Caco-2 (cell line): ENCODE measurements at regions not wholly inside any gene's neighbourhood (a gene's known extent, or its start where the extent isn't known, plus 50 kb on each side); places are given as distances from the start of the nearest gene placed in this dataset.

Experiments
- BruUV-seq: library from RNA; stranded (reverse); fragments of 400-500 nt; replicated peaks from 2 replicates; lab custom pipeline; 2021; lab: Mats Ljungman, UMichigan
- CTCF ChIA-PET: fragments of 300-600 bp; sonication (Branson Sonifier 250); formaldehyde crosslinking; loops from one replicate; lab custom pipeline; 2022; ENCODE audit warnings: antibody characterized with exemption; lab: Charles Lee
- POLR2A ChIA-PET: fragments of 300-600 bp; sonication (Branson Sonifier 250); formaldehyde crosslinking; loops from one replicate; lab custom pipeline; 2022; ENCODE audit warnings: antibody characterized with exemption; lab: Charles Lee
- DNase-seq, 2 experiments: peaks; one replicate each; pipeline versions ENCODE4 v3.0.0 to v3.0.0-alpha.2; 2020 to 2022
- H3K27me3 ChIP-seq: replicated peaks from 2 replicates; pipeline ENCODE4 v1.6.0; 2011; ENCODE audit warnings: low read length; ENCODE audit not compliant: control insufficient read depth, insufficient read depth
- H3K36me3 ChIP-seq: 2 replicates; pipeline ENCODE4 v1.5.1; 2011; ENCODE audit warnings: low read length; ENCODE audit not compliant: control insufficient read depth, insufficient read depth
- H3K4me1 ChIP-seq: fragments of 250-450 bp; sonication (Bioruptor Pico); 2 replicates; pipeline ENCODE4 v1.5.1; 2020; ENCODE audit warnings: mild to moderate bottlenecking
- H3K4me3 ChIP-seq: 2 replicates; pipeline ENCODE4 v1.5.1; 2011; ENCODE audit warnings: low read depth, mild to moderate bottlenecking, control low read depth, low read length
- H3K9me3 ChIP-seq: fragments of 250-450 bp; sonication (Bioruptor Pico); 2 replicates; pipeline ENCODE4 v1.5.1; 2020; ENCODE audit warnings: mild to moderate bottlenecking, moderate library complexity
- H3K27ac Mint-ChIP-seq: one replicate; pipeline ENCODE4 v1.8.0; 2022; ENCODE audit warnings: mixed read lengths; ENCODE audit not compliant: unreplicated experiment
- H3K27me3 Mint-ChIP-seq: one replicate; pipeline ENCODE4 v1.8.0; 2022; ENCODE audit warnings: mixed read lengths; ENCODE audit not compliant: insufficient read depth, unreplicated experiment
- H3K36me3 Mint-ChIP-seq: one replicate; pipeline ENCODE4 v1.8.0; 2022; ENCODE audit warnings: mild to moderate bottlenecking, mixed read lengths; ENCODE audit not compliant: insufficient read depth, unreplicated experiment
- H3K4me1 Mint-ChIP-seq: one replicate; pipeline ENCODE4 v1.8.0; 2022; ENCODE audit warnings: low read depth, mixed read lengths; ENCODE audit not compliant: unreplicated experiment
- H3K4me3 Mint-ChIP-seq: one replicate; pipeline ENCODE4 v1.8.0; 2022; ENCODE audit warnings: mild to moderate bottlenecking, moderate library complexity, mixed read lengths; ENCODE audit not compliant: unreplicated experiment
- H3K9me3 Mint-ChIP-seq: one replicate; pipeline ENCODE4 v1.8.0; 2022; ENCODE audit warnings: mixed read lengths; ENCODE audit not compliant: unreplicated experiment
- intact Hi-C: fragments of 100-400 bp; cut with micrococcal nuclease; formaldehyde crosslinking; loops from one replicate; pipeline ENCODE4 v1.10.0; 2022; ENCODE audit not compliant: unreplicated experiment
- TF ChIP-seq, protein P1 (sequence below), 2 experiments: fragments of 200-600 bp in 1 of 2; IDR thresholded peaks; 1 replicate in 1 of 2; 2 replicates in 1 of 2; pipeline versions ENCODE4 v1.5.1 to v1.8.0; 2011 to 2022; ENCODE audit warnings: antibody characterized with exemption in 1 of 2, control low read depth in 1 of 2, inconsistent platforms in 1 of 2, low read depth in 1 of 2, low read length in 1 of 2, mild to moderate bottlenecking in 1 of 2, moderate library complexity in 1 of 2; ENCODE audit not compliant: insufficient read depth in 1 of 2, severe bottlenecking in 1 of 2, unreplicated experiment in 1 of 2

DNA sequence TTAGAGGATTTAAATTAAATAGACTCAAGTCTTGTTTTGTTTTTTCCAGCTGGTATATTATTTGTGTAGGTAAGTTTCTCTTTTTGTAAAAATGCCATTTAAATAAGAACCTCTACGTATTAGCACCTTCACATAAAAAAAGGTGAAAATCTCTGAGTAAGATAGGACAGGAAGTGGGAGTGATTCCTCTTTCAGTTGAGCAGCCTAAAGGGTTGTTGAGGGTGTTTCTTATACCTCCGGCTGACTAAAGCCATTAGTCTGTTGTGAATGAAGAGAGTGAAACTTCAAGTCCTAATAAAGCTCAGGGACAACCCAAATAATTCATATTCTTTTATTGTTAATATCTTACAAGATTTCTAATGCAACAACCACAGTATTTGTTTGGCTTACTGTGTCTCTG lies 188.7 kb downstream of the CHRM3 start:
- intact Hi-C loops = no loop called here
- Mint-ChIP-seq H3K27ac (no peak overlapping the region), H3K4me1 (no peaks in the 10 kb centered on the region), H3K9me3 (no peaks in the 10 kb centered on the region), H3K36me3 (no peaks in the 10 kb centered on the region), H3K27me3 (no peaks in the 10 kb centered on the region), H3K4me3 (no peak overlapping the region)
- CTCF ChIA-PET = no interaction called here
- Histone ChIP-seq H3K9me3 (no peaks in the 10 kb centered on the region), H3K4me1 (no peaks in the 10 kb centered on the region), H3K4me3 (no peak overlapping the region), H3K36me3 (no peaks in the 10 kb centered on the region), H3K27me3 (no peaks in the 10 kb centered on the region)
- DNase-seq = no peak
- BruUV-seq = no TSS peak
- POLR2A ChIA-PET = no interaction called here
- TF ChIP-seq, protein P1, sequence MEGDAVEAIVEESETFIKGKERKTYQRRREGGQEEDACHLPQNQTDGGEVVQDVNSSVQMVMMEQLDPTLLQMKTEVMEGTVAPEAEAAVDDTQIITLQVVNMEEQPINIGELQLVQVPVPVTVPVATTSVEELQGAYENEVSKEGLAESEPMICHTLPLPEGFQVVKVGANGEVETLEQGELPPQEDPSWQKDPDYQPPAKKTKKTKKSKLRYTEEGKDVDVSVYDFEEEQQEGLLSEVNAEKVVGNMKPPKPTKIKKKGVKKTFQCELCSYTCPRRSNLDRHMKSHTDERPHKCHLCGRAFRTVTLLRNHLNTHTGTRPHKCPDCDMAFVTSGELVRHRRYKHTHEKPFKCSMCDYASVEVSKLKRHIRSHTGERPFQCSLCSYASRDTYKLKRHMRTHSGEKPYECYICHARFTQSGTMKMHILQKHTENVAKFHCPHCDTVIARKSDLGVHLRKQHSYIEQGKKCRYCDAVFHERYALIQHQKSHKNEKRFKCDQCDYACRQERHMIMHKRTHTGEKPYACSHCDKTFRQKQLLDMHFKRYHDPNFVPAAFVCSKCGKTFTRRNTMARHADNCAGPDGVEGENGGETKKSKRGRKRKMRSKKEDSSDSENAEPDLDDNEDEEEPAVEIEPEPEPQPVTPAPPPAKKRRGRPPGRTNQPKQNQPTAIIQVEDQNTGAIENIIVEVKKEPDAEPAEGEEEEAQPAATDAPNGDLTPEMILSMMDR (IDR thresholded peaks at IDR 0.05; ENCODE audit: insufficient read depth in 1 of 2, low read depth in 1 of 2, low read length in 1 of 2, severe bottlenecking in 1 of 2, unreplicated experiment in 1 of 2) = no peak

DNA sequence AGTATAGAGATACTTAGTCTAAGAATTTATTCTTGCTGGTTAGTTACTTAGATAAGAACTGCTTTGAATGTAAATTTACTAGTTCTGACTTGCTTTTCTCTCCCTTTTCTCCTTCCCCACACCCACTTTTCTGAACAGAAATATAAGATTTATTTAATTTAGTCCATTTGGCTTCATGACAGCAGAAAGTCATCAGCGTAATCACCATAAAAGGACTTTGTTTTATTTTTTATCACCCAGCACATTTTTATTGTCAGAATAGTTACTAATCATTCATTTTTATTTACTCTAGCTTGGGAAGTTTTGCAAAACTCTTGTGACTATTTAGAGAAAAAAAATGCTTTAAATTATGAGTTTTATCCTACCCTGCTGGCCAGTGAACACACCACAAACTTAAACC lies 197.2 kb downstream of the CHRM3 start:
- POLR2A ChIA-PET = no interaction called here

DNA sequence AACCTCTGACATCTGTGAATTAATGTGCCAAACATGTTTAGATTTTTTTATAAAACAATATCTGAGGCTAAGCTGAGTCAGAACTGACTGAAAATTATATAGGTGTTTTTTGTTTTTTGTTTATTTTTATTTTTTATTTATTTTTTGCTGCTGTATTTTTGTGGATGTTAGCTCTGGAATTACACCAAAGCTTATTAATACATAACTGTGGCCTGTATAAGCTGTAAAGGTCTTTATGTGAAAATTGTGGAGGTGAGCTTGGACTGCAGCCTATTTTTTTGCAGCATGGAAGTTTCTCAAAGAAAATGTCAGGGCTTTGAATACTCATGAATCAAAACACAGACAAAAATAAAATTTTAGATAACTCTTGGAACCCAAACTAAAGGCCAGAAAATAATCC lies 199.8 kb downstream of the CHRM3 start:
- no peaks in the 10 kb centered on the region for H3K4me1 Mint-ChIP-seq
- Histone ChIP-seq H3K36me3 (no peaks in the 10 kb centered on the region), H3K9me3 (no peaks in the 10 kb centered on the region), H3K27me3 (no peaks in the 10 kb centered on the region), H3K4me3 (no peak overlapping the region), H3K4me1 (no peaks in the 10 kb centered on the region)
- intact Hi-C loops = no loop called here
- H3K4me3 Mint-ChIP-seq = no peak overlapping the region
- ChIA-PET CTCF (no interaction called here), POLR2A (no interaction called here)
- DNase-seq = no peak
- no peaks in the 10 kb centered on the region for H3K9me3 Mint-ChIP-seq
- TF ChIP-seq, protein P1 (IDR thresholded peaks at IDR 0.05; ENCODE audit: insufficient read depth in 1 of 2, low read depth in 1 of 2, low read length in 1 of 2, severe bottlenecking in 1 of 2, unreplicated experiment in 1 of 2) = no peak
- H3K27me3 Mint-ChIP-seq = no peaks in the 10 kb centered on the region
- no TSS peak for BruUV-seq
- no peaks in the 10 kb centered on the region for H3K36me3 Mint-ChIP-seq
- no peak overlapping the region for H3K27ac Mint-ChIP-seq

More for the DNA sequence above, 197.2 kb downstream of the CHRM3 start:
- Histone ChIP-seq H3K9me3 (no peaks in the 10 kb centered on the region), H3K27me3 (no peaks in the 10 kb centered on the region), H3K4me3 (no peak overlapping the region), H3K36me3 (no peaks in the 10 kb centered on the region), H3K4me1 (no peaks in the 10 kb centered on the region)
- H3K9me3 Mint-ChIP-seq = no peaks in the 10 kb centered on the region
- no peaks in the 10 kb centered on the region for H3K4me1 Mint-ChIP-seq
- no peaks in the 10 kb centered on the region for H3K36me3 Mint-ChIP-seq
- CTCF ChIA-PET = no interaction called here
- H3K27me3 Mint-ChIP-seq = no peaks in the 10 kb centered on the region
- H3K27ac Mint-ChIP-seq = no peak overlapping the region
- no peak overlapping the region for H3K4me3 Mint-ChIP-seq
- BruUV-seq = no TSS peak
- intact Hi-C loops = no loop called here
- TF ChIP-seq, protein P1 (IDR thresholded peaks at IDR 0.05; ENCODE audit: insufficient read depth in 1 of 2, low read depth in 1 of 2, low read length in 1 of 2, severe bottlenecking in 1 of 2, unreplicated experiment in 1 of 2) = no peak
- DNase-seq = no peak
